HG02763 (cell line): ENCODE measurements at regions not wholly inside any gene's neighbourhood (a gene's known extent, or its start where the extent isn't known, plus 50 kb on each side); places are given as distances from the start of the nearest gene placed in this dataset.
"Not testable (repeated sequence)": the region's sequence is repeated elsewhere in the genome, so short reads cannot be mapped to it uniquely, and the experiment has no call there.

Source experiments
- ATAC-seq: cut with Tn5 transposase; IDR thresholded peaks from one replicate; pipeline ENCODE4 v1.9.1; 2021; ENCODE audit warnings: mild to moderate bottlenecking, moderate library complexity; ENCODE audit not compliant: unreplicated experiment

DNA sequence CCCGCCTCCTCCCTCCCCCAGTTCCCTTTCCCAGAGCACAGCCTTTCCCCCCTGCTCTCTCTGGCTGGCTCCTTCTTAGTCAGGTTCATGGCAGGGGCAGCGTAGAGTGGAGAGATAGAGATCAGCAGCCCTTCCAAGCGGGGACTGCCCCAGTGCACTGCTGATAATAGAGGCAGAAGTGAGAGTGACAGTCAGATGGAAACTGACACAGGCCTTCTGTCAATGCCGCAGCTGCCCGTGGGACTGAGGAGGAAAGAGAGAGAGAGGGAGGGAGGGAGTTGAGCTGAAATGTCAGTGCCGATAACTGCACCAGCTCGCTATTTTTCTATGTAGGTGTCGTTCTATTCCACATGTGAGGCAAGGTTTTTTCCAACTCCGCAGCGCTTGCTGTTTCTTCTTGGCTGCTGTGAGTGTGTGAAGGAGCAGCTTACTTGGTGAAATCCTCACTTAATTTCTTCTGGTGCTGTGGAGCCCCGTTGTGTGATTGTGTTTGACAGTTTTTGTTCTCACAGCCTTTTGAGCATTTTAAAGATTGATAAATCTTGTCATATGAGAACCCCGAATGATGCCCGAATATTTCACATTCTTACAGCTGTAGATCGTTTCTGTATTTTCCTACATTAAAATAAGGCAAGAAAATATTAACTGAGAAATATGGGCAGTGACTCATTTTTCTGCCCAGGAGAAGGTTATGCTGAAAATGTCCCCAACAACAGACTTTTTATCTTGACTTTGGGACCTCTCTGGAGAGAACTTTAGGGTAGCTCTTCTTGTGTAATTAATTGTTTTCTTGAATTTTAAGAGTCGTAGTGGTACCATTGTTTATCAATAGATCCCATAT, 386.4 kb upstream of the MMS22L start:
- ATAC-seq, result peak; percentile 100

DNA sequence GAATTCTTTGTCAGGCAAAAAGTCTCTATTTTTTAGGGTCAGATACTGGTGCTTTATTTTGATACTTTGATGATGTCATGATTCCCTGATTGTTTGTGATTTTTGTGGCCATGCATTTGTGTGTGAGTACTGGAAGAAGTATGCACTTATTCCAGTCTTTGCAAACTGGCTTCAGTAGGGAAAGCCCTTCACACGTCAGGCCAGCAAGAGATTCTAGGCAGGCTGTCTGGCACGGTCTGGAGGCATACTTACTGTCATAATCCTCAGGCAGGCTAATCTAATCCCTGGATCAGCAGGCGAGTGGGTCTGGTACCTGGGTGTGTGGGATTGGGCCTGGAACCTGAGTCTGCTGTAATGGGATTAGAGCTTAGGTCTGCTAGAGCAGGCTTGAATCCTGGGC, 391.8 kb upstream of the MMS22L start:
- no peak for ATAC-seq

- ATAC-seq, result no peak
Measured at GRCh38 chr6:97677626-97678025, 394.6 kb upstream of the MMS22L start.

DNA sequence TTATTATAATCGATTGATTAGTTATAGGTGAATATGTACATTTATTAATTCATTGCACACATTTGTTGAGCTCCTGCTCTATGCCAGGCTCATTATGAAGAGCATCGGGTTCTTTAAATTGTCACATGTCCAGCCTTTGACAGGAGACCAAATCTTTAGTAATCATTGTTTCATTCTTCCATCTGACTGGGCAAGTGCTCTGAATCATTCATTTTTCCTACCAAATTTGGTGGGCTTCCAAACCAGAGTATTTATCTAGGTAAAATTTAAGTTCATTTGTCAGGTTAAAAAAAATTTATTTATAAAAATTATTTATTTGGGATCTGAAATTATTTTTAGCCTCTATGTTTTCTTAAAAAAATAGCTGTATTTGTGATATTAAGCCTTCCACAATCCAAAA, 404.9 kb upstream of the MMS22L start:
- no peak for ATAC-seq

GRCh38 chr6:97689078-97689754, 406.2 kb upstream of the MMS22L start:
- no peak for ATAC-seq

DNA sequence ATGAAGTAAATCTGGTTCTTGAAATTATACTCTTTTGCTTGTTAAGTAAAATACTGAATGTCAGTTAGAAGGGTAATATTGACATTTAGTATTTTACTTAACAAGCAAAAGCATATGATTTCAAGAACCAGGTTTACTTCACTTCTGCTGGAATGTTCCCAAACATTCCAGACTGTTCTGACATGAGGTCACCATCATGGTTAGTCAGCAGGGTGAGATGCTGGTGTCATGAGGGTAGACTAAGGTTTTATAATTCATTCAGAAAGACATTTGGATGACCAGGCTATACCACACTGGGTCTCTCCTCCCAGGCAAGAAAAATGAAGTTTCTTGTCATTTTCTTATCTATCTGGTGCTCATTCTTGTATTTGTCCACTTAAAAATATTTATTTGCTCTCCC, 414.4 kb upstream of the MMS22L start:
- ATAC-seq, result no peak

- no peak for ATAC-seq
Measured at GRCh38 chr6:97701801-97702200, 418.8 kb upstream of the MMS22L start.

- no peak for ATAC-seq
Measured at GRCh38 chr6:97702248-97702647, 419.2 kb upstream of the MMS22L start.

DNA sequence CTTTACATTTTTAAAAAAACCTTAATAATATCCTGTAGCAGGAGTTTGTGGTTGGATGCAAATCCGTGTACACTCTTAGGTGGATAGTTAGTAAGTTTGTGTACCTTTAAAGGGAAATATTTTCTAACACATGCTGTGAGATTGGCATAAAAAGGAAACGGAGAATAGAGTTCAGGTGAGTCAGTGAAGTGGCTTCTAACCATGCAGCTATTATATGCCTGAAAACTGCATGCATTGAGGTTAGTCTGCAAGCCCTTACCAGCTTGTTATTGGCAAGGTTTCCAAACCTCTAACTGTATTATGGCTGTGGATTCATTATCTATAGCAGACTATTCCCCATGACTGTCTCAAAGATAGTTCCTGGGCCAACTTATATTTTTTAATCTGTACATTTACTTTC, 420.6 kb upstream of the MMS22L start:
- ATAC-seq, result no peak

DNA sequence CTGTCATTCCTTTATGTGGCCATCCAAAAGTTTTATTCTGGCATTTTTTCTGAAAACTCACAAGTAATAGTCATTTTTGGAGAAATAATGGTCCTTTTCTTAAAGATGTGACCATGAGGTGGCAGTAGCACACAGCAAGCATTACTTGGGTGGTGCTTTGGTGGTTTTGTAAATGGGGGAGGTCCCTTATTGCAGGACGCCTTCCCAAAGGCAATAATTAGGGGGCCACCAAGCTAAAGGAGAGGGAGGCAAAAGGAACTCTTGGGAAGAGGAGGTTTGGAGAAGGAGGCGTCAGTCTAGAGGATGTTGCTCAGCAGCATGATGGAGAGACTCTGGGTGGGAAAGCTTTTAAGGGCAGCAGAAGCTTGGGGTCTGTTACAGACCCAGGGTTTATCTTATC, 422.6 kb upstream of the MMS22L start:
- no peak for ATAC-seq

- no peak for ATAC-seq
Measured at GRCh38 chr6:97712751-97713150, 429.7 kb upstream of the MMS22L start.

DNA sequence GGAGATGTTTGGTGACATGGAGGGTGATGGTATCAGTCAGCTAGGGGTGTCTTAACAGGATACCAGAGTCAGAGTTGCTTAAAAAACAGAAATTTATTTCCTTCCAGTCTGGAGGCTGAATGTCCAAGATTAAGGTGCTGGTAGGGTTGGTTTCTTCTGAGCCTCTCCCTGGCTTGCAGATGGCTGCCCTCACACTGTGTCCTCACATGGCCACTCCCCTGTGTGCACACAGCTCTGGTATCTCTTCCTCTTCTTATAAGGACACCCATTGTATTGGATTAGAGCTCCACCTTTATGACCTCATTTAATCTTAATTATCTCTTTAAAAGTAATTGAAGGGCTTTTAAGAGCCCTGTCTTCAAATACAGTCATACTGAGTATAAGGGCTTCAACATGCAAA, 431.8 kb upstream of the MMS22L start:
- no peak for ATAC-seq

GRCh38 chr6:97717086-97717485, 434.1 kb upstream of the MMS22L start:
- ATAC-seq, result no peak

DNA sequence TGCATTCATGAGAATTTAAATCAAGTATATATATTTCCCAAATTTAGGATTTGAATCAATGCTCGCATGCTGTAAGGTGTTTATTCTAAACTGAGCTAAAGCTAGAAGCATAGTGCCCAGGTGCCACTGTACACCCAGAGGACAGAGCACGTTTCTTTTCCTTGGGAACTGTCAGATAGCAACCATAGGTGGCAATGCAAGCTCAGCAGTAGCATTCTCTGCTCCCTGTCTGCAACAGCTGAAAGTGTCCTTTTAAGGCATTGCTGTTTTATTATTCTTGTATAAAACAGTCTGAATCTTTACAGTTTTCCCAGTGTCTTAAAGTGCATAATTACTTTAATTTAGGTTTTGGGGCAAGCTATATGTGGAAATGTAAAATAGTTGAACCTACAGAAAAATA, 443.4 kb upstream of the MMS22L start:
- no peak for ATAC-seq

DNA sequence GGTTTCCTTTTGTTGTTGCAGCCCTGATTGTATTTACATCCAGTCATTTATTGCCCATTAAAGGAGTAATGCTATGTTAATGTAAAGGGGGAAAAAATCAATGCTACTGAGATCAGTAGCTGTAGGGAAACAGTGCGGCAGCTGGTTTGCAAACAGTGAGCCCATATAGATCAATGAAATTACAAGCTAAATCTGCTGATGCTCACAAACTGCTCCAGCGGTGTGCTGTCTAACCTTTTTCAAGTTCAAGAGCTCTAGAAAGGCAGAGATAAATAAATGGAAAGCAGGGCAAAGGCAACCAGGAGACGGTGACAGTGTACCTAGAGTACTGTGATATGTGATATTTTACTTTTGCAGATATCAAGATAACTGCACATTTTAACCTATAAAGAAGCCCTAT, 449.0 kb upstream of the MMS22L start:
- ATAC-seq, result no peak

DNA sequence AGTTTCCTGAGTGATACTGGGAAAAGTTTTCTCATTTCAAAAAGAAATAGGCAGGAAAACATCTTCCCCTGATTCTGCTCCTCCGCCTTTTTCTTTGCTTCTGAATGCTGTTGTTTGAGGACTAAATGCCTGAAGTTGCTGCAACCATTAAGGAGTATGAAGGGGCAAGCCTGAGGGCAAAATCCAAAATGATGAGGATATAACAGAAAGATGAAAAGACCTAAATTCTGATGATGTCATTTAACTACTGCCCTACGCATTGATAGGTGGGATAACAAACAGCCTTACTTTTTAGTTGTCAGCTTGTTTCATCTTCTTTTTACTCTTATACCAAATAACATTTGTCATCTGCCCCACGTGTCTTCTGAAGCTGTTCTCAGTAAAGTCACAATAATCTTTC, 474.6 kb upstream of the MMS22L start:
- ATAC-seq, result no peak

DNA sequence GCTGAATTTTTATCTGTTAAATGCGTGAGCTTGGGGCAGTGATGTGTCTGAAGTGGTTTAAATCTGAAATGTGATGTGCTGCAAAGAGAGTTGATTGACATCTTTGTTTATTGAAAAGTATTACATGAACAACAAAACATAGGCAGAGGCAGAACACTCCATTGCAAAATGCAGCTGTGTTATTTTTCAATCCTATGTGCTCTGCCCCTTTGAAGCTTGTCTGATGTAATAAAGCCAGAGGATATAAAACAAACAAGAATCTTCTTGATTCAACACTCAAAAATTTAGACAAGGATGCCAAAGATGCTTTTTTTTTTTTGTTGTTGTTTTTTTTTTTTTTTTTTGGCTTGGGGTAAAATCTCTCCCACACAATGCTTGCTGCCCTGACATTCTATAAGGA, 482.4 kb upstream of the MMS22L start:
- no peak for ATAC-seq

DNA sequence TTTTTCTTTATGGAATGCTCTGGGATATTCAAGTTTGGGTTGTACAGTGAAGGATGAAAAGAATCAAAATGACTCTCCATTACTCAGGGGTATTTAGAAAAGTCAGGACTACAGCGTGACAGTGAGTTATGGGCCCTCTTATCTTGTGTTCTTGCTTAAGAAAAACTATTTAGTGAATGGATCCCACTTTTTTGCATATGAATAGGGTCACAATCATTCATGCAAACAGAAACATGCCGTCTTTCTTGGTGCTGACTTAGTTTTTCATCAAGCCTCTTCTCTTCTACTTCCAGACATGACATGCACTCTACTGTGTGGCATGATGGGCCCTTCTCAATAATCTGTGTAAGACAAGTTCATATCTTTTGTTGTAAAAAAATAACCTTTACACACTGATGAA, 488.4 kb upstream of the MMS22L start:
- ATAC-seq, result no peak

GRCh38 chr6:97775012-97775411, 492.0 kb upstream of the MMS22L start:
- ATAC-seq, result no peak

DNA sequence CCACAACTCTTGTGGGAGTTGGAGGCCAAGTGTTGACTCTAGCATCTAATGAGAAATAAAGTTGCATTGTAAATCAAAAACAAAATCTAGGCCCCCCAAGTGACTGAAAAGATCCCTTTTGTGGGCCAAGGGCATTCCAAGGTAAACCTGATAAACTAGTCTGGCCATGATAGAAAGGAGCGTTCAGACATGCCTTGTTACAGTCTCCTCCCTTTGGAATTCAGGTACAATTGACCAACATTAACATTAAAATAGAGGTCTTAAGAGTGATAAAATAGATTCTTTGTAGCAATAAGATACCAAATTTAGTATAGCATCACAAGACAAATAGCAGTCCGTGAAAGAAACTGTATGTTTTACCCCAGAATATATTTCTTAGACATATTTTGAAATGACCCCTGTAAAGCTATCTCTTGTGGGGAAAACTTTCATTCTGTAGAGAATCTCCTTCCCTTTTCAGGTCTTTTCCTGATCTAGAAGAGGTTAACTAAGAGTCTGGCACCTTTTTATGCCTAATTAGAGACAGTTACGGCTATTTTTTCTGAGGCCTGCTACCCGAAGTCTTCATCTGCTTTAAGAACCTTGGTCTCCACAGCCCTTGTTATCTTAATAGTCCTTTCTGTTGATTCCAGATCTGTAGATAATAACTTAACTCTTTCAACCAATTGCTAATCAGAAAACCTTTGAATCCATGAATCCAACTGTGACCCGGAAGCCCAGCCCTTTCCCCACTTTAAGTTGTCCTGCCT, 495.4 kb upstream of the MMS22L start:
- ATAC-seq, result no peak

DNA sequence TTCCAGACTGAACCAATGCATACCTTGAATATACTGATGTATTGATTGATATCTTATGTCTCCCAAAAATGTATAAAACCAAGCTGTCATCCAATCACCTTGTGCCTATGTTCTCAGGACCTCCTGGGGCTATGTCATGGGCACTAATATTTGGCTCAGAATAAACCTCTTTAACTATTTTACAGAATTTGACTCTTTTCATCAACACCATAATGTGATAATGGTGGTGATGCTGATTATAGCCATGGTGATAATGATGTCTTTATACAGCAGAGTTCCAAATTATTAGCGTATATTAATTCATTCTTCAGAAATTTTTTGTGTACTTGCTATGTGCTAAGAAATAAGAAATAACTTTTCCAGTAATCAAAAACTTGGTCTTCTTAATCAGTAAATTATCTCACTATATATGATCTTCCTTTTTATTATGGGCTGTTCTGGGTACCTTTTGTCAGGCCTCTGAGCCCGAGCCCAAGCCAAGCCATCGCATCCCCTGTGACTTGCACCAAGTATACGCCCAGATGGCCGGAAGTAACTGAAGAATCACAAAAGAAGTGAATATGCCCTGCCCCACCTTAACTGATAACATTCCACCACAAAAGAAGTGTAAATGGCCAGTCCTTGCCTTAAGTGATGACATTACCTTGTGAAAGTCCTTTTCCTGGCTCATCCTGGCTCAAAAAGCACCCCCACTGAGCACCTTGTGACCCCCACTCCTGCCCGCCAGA, 496.2 kb upstream of the MMS22L start:
- not testable (repeated sequence) for ATAC-seq
